SU-DHL-6 (cell line): ENCODE measurements at regions not wholly inside any gene's neighbourhood (a gene's known extent, or its start where the extent isn't known, plus 50 kb on each side); places are given as distances from the start of the nearest gene placed in this dataset.

Source experiments
- CTCF ChIP-seq: fragments of 200-600 bp; sonication (generic); IDR thresholded peaks from one replicate; pipeline ENCODE4 v1.5.1; 2017; ENCODE audit warnings: antibody characterized with exemption, mild to moderate bottlenecking, low read length, moderate library complexity; ENCODE audit not compliant: insufficient read depth, poor library complexity, severe bottlenecking
- EZH2phosphoT487 ChIP-seq: fragments of 200-600 bp; sonication (generic), shearing (Covaris generic); conservative IDR thresholded peaks from 2 replicates; pipeline ENCODE4 v1.6.1; 2018; ENCODE audit warnings: mild to moderate bottlenecking, antibody characterized with exemption, low read length, moderate library complexity, mixed read lengths

- no peak for TF ChIP-seq CTCF
- TF ChIP-seq EZH2phosphoT487 = no peak
These were observed 990.5 kb downstream of the TBL1XR1 start for GRCh38 chr3:176206809-176207208.
